ENCODE measurements at regions not wholly inside any gene's neighbourhood (a gene's known extent, or its start where the extent isn't known, plus 50 kb on each side); places are given as distances from the start of the nearest gene placed in this dataset.
"Not testable (repeated sequence)": the region's sequence is repeated elsewhere in the genome, so short reads cannot be mapped to it uniquely, and the experiment has no call there.

DNA sequence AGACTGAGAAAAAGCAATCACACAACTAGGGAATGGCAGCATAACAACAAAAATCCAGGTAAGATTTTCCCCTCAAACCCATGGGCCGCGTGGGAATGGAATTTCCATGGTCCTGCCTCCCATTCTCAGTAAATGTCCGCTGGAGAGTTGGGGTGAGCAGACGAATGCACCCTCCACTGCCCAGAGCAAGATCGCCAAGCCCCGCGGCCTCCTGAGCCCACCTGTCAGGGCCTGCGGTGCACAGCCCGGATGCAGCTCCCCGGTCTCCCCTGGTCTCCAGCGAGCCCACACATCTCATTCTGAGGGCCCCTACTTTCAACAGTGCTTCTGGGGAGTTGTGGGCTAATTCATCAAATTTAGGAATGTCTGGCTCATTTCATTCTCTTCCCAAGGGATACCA, 327.4 kb upstream of the HS6ST1 start:
- no peak for DNase-seq (ENCODE audit: low read depth, low spot score)

- no peak for DNase-seq (ENCODE audit: low read depth, low spot score)
Observed at GRCh38 chr2:128646691-128647090, 328.0 kb upstream of the HS6ST1 start.

DNA sequence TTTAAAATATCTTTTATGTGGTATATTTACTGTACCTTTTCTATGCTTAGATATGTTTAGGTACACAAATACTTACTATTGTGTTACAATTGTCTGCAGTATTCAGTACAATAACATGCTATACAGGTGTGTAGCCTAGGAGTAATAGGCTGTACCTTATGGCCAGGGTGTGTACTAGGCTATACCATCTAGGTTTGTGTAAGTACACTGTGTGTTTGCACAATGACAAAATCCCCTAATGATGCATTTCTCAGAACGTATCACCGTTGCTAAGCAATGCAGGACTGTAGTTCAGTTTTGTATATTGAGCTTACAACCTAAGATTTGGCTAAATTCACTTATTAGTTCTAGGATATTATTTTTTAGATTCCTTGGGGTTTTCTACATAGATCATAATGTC, 332.3 kb upstream of the HS6ST1 start:
- no peak for DNase-seq (ENCODE audit: low read depth, low spot score)

DNA sequence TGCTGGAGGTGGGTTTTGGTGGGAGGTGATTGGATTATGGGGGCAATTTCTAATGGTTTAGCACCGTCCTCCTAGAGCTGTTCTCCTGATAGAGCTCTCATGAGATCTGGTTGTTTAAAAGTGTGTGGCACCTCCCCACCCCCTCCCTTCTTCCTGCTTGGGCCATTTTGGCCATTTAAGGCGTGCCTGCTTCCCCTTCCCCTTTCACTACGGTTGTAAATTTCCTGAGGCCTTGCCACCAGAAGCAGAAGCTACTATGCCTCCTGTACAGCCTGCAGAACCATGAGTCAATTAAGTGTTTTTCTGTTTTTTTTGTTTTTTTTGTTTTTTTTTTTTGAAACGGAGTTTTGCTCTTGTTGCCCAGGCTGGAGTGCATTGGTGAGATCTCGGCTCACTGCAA, 335.7 kb upstream of the HS6ST1 start:
- no peak for DNase-seq (ENCODE audit: low read depth, low spot score)

- no peak for DNase-seq (ENCODE audit: low read depth, low spot score)
Observed at GRCh38 chr2:128660836-128661235, 342.2 kb upstream of the HS6ST1 start.

DNA sequence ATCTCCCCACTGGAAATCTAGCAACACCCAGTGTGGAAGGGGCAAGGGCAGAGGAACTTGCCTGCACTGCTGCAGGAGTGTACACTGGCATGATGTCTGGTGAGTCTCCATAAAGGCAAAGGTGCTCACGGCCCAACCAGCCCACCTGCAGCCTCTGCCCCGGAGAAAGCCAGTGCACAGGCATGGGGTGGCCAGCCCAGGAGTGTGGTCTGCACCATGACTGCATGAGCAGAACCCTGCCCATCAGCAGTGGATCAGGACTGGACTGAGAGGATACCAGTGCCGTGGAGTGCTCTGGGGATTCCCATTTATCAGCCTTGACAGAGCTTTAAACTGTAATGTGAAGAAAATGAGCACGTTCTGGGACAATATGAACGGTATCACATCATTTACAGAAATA, 342.6 kb upstream of the HS6ST1 start:
- no peak for DNase-seq (ENCODE audit: low read depth, low spot score)

DNA sequence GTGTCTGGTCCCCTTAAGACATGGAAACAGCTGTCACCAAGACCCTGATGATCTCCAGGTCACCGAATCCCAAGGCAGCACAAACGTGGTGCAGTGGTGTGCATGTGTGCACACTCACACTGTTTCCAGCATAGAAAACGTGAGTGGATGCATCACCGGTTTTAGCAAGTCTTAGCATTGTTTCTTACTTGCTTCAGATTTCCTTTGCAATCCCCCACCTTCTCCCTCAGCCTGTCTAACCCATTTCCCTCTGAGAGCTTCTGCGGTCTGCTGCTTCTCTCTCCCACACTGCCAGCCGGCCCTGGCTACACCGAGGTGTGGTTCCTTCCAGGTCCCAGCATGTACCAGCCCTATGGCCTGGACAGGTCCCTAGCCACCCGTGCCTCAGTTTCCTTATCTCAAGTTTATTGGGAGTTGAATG, 343.4 kb upstream of the HS6ST1 start:
- DNase-seq (ENCODE audit: low read depth, low spot score) = no peak

GRCh38 chr2:128663371-128664050, 344.8 kb upstream of the HS6ST1 start:
- DNase-seq (ENCODE audit: low read depth, low spot score) = no peak

- DNase-seq (ENCODE audit: low read depth, low spot score) = peak; percentile 33
Observed at GRCh38 chr2:128664499-128664971, 345.9 kb upstream of the HS6ST1 start.

DNA sequence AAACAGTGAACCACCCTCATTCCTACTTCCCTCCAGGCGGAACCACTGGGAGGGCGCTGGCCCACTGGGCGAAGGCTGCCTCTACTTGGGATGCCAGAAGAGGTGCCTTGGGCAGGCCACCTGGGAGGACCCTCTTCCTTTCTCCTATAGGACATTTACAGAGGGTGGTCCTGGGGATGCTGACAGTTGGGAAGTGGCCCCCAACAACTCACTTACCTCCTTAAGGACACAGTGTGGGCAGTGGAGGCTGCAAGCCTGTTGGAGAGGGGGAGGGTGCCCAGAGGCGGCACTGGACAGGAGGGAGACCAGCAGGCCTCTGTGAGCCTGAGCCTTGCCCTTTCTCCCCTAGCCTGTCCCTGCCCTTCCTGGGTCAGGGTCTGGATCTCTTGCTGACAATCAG, 346.4 kb upstream of the HS6ST1 start:
- no peak for DNase-seq (ENCODE audit: low read depth, low spot score)

DNA sequence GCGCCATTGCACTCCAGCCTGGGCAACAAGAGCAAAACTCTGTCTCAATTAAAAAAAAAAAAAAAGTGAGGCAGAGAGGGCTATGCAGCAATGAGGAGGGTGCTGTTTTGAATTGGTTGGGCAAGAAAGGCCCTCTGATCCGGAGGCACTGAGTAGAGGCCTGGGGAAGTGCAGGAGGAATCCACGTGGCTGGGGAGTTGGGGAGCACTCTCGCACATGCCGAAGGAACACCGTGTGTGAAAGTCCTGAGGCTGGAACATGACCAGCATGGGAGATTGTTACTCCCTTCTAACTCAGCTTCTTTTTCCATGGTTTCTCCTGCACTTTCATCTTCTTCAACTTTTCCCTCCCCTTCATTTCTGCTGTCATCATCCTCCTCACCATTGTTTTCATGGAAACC, 347.9 kb upstream of the HS6ST1 start:
- no peak for DNase-seq (ENCODE audit: low read depth, low spot score)

DNA sequence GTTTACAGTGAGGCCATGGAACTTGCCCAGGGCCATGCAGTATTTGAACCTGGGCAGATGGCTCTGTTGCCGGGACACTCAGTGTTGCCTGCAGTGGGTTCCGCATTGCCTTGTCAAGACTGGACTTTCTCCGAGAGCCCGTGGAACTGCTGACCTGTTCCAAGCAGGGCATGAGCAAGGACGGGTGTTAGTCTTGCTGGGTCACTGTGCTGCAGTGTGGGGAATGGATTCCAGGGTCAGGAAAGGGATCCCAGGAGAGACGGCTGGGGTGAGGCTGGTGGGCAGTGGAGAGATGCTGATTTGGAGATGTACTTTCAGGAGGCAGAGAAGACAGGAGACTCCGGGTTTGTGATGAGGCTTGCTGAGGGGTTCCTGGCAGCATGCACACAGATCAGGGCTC, 348.7 kb upstream of the HS6ST1 start:
- DNase-seq (ENCODE audit: low read depth, low spot score) = no peak

- no peak for DNase-seq (ENCODE audit: low read depth, low spot score)
Observed at GRCh38 chr2:128668946-128669345, 350.3 kb upstream of the HS6ST1 start.

GRCh38 chr2:128670066-128670465, 351.4 kb upstream of the HS6ST1 start:
- no peak for DNase-seq (ENCODE audit: low read depth, low spot score)

DNA sequence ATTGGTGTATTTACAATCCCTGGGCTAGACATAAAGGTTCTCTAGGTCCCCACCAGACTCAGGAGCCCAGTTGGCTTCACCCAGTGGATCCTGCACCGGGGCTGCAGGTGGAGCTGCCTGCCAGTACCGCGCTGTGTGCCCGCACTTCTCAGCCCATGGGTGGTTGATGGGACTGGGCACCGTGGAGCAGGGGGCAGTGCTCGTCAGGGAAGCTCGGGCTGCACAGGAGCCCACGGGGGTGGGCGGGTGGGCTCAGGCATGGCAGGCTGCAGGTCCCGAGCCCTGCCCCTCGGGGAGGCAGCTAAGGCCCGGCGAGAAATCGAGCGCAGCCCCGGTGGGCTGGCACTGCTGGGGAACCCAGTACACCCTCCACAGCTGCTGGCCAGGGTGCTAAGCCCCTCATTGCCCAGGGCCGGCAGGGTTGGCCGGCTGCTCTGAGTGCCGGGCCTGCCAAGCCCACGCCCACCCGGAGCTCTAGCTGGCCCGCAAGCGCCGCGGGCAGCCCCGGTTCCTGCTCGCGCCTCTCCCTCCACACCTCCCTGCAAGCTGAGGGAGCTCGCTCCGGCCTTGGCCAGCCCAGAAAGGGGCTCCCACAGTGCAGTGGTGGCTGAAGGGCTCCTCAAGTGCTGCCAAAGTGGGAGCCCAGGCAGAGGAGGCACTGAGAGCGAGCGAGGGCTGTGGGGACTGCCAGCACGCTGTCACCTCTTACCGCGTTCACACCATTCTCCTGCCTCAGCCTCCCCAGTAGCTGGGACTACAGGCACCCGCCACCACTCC, 353.5 kb upstream of the HS6ST1 start:
- DNase-seq (ENCODE audit: low read depth, low spot score) = not testable (repeated sequence)

- DNase-seq (ENCODE audit: low read depth, low spot score) = not testable (repeated sequence)
Observed at GRCh38 chr2:128679680-128680079, 361.0 kb upstream of the HS6ST1 start.

GRCh38 chr2:128681507-128681906, 362.8 kb upstream of the HS6ST1 start:
- no peak for DNase-seq (ENCODE audit: low read depth, low spot score)

GRCh38 chr2:128682266-128682665, 363.6 kb upstream of the HS6ST1 start:
- DNase-seq (ENCODE audit: low read depth, low spot score) = no peak

DNA sequence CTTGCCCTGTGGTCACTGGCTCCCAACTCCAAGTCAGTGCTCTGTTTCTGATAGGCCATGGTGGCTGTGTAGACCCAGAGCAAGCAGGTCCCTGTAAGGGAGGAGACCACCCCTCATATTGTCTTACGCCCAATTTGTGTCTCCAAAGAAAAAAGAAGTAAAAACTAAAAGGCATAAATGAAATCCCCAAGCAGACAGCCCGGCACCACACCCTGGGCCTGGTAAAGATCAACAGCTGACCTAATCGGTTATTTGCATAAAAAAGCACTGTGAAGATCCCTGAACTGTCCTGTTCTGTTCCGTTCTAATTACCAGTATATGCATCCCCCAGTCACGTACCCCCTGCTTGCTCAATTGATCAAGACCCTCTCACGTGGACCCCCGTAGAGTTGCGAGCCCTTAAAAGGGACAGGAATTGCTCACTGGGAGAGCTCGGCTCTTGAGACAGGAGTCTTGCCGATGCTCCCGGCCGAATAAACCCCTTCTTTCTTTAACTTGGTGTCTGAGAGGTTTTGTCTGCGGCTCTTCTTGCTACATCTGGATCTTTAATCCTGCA, 364.1 kb upstream of the HS6ST1 start:
- no peak for DNase-seq (ENCODE audit: low read depth, low spot score)

- no peak for DNase-seq (ENCODE audit: low read depth, low spot score)
Observed at GRCh38 chr2:128684523-128684922, 365.9 kb upstream of the HS6ST1 start.

GRCh38 chr2:128685841-128686496, 367.3 kb upstream of the HS6ST1 start:
- DNase-seq (ENCODE audit: low read depth, low spot score) = no peak

GRCh38 chr2:128686497-128686859, 367.8 kb upstream of the HS6ST1 start:
- no peak for DNase-seq (ENCODE audit: low read depth, low spot score)

Measured in smooth muscle cell of the brain vasculature (primary cell).